Stimulated activated CD4-positive, alpha-beta T cell treated with anti-CD3 and anti-CD28 coated beads, Interleukin-4, amount 100 ng/mL, for 4 hours (primary cell): ENCODE measurements at regions not wholly inside any gene's neighbourhood (a gene's known extent, or its start where the extent isn't known, plus 50 kb on each side); places are given as distances from the start of the nearest gene placed in this dataset.

Experiments
- DNase-seq, 2 experiments: peaks; one replicate each; pipeline ENCODE4 v3.0.0-alpha.2; 2020

DNA sequence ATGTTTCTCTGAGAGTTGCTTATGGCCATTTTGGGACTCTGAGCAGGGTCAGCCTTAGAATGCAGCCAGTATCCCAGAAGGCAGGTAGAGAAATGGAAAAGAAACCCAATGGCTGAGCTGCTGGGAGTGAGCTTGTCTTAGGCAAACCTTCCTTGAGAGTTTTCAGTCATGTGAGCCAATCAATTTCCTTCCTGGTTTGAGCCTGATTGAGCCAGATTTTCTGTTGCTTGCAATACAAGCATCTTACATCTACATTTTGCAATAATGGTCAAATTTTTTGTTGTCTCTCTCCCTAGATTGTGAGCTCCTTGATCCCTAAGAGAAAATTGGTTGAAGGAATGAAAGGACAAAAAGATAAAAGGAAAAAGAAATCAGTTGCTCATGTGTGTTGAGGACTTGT, 155.3 kb downstream of the SNX18 start:
- DNase-seq = no peak

DNA sequence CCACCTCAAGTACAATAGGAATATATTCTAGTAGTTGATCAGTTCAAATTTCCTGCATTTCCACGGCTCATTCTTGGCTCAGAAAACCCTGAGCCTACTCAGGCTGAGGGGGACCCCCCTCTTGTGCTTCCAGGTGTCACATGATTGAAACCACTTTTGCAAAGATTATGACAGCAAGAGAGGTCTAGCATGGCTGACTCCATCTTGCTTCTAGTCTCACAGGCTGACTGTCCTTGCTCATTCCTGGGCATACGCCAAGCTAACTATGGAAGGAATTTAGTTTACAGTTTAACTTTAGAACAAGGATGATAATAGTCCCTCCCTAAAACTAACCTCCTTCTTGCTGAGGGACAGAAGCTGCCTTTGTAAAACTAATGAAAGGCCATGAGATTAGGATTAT, 154.1 kb downstream of the SNX18 start:
- no peak for DNase-seq

DNA sequence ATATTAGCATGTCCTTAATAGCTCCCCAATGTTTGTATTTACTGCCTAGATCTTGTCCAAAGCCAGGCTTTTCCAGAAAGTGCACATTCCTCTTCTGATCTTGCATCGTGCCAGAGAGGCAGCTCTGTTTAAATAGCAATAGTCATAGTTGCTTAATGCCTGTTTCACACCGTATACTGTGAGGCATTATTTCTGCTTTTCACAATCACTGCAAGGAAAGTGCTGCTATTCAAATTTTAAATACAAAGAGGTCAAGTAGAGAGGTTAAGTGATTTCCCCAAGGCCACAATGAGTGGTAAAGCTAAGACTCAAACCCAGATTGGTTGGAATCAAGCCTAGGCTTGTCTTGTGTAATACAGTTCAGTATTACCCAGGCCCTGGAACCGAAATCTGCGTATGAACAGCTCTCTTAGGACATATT, 153.6 kb downstream of the SNX18 start:
- DNase-seq = no peak

DNA sequence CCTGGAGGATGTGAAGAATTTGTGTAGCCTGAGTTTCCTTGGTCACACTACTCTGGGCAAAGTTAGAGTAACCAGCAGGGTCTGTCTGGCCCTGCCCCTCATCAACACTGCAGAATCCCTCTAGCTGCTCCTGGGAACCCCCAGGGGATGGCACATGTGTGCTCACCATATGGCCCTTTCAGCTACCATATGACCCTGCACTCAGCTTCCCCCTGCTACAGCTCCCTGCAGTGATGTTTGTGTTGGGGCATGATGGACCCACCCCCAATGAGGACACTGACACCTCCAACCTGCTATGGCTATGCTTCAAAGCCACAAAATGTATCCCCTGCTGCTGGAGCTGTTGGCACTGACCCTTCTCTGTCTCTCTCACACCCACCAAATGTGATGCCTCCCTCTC, 152.7 kb downstream of the SNX18 start:
- no peak for DNase-seq

DNA sequence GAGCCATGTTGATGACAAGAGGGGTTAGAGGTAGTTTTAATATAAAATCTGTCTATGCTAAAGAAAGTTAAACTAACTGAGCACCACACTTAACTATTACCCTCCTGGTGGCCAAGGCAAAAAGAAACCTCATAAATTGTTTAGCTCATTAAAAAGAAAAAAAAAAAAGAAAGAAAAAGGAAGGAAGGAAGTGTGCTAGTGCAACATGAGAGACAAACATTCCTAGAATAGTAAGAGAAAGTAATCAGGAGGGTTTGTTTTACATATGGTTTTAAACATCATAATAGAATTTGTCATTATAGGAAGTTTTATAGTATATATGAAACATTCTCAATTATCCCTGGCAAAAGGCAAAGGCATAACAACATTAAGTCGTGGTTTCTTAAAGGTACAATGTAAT, 152.3 kb downstream of the SNX18 start:
- DNase-seq = no peak

DNA sequence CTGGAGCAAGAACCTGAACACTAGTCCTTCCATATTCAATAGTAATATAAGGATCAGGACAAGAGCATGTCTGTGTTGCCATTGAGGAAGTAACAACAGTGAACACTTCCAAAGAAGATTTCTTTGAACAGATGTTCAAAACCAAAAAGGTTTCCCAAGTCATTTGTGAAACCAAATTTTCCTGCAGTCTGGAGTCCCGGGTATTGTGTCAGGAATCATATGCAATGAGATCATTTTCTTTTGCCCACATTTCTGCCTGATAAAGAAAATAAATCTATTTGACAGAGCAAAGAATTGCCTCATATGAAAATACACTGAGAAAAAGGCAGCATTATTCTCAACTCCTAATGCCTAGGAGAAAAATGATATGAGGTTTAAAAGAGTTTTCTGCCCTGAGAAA, 151.7 kb downstream of the SNX18 start:
- no peak for DNase-seq

DNA sequence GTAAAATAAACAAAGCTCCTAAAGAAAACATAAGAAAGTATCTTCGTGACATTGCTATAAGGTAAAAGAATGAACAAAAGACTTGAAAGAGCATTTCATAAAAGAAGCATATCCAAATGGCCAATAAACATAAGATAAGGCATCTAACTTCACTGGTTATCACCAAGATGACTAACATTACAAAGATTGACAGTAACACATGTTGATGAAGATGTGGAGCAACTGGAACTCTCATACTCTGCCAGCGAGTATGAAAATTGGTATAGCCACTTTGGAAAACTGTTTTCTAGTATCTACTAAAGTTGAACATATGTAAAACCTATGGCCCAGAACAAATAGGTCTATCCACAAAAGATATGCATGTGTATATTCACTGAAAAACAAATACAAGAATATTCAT, 150.5 kb downstream of the SNX18 start:
- DNase-seq = no peak

DNA sequence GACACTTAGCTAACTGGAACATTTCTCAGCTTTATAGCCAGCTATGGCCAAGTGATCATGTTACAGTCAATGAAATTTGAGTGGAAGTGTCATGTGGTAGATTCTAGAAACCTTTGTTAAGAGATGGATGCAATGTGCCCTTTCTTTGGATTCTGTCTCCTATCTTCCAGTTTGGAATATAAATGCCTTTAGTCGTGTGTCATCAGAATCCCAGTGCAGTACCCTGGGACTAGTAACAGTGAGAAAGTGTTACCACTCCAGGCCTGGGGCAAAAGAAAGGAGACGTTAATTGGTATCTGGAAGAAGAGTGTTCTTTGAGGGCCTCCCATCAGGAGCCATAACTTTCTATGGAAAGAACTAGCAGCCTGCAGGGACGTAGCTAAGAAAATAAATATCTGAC, 149.6 kb downstream of the SNX18 start:
- DNase-seq = no peak

DNA sequence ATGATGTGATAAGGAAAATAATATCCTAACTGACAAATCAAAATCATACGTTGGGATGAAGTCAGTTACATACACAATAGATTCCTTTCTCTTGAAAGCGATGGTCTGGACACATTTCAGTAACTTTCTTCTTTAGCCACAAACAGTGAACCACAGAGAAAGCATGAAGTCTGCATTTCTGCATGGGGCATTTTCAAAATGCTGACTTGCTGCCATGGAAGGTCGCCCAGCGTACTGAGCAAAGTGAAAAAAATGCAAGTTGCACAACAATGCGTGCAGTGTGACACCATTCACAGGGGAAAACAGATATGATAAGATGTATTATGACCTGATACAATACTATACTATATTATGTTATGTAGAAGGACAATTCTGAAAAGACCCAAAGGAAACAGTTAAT, 146.3 kb downstream of the SNX18 start:
- DNase-seq = no peak

DNA sequence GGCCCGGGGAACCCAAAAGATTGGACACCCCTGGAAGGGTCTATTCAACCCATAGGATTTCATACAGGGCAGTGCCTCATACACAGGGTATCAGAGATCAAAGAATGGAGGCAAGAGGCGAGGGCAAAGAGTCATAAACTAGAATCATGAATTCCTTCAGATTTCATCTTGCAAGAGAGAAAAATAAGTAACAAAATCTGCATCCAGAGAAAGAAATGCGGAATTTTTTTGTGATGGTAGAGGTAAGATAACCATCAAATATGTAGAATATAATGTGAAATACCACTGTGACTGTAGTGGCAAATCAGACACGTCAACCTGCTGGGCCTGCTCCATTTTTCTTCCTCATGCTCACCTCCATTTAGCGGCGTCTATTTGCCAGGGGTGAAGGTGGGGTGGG, 143.6 kb downstream of the SNX18 start:
- no peak for DNase-seq

DNA sequence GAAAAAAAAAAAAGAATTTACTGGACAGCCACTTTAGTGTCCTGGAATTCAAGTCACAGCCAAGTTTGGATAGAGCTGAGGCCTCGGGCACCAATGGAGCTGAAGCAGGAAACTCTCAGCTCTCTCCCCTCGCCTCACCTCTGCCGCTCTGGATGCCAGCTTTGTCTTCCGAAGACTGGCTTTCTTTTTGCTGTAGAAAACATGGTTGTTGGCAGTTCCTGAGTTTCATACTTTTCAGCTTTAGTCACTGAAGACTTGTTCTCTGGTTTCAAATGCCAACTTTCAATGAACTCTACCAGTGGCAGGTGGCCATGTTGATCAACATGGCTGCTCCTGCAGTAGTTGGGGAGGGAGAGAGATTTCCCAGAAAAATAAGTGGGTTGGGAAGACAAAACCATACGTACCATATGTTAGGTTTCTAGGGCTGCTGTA, 142.2 kb downstream of the SNX18 start:
- no peak for DNase-seq

DNA sequence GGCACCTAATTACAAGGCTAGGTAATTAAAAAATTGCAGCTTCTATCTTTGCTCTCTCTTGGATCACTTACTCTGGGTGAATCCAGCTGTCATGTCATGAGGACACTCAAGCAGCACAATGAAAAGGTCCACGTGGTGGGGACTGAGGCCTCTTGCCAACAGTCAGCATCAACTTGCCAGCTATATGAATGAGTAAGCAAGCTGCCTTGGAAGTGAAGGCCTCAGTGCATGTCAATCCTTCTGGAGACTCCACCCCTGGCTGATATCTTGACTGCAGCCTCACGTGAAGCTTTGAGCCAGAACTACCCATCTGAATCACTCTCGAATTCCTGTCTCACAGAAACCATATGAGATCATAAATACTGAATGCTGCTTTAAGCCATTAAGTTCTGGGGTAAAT, 140.5 kb downstream of the SNX18 start:
- DNase-seq = no peak

DNA sequence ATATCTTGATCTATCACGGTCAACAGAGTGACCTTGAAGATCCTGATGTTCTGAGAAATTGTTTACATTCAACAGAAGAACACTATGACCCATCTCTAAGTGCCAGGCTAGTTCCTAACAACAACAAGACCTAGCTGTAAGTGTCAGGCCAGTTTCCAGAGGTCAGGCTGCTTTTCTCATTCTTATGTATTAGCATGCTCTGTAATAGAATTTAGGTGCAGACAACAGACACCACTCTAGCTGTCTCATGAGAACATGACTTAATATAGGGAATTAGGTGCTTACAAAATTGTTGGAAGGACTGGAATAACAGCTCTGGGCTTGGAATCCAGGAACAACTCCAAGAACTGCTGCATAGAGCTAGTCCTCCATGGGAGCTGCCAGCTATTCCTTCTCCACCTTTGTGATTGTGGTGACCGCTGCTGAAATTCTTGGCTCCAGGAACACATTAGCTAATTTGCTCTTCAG, 138.7 kb downstream of the SNX18 start:
- no peak for DNase-seq

DNA sequence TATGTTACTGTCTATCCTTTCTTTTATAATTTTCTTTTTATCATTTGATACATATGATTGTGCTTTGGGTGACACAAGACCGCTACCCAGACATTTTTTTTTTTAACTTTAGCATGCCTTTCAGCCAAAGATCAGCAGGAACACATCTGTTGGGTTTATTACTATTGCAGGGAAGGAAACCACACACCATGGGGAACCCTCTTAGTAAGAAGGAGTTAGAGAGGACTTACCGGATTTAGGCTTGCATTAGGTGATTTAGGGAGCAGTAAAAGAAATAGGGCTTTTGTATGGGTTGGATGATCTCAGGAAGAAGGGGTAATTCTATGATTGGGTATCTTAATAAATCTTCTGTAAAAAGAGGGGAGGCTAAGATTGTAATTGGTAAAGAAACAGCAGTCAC, 138.2 kb downstream of the SNX18 start:
- DNase-seq = no peak

DNA sequence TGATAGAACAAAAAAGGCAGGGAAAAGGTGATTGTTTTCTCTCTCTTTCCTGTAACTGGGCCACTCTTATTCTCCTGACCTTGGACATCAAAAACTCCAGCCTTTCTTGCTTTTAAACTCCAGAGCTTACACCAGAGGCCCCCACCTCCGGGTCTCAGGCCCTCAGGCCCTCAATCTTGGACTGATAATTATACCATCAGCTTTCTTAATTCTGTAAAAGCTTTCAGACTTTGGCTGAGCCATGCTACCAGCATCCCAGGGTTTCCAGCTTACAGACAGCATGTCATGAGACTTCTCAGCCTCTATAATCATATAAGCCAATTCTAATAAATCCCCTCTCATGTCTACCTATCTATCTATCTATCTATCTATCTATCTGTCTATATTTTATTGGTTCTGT, 137.7 kb downstream of the SNX18 start:
- DNase-seq = no peak

DNA sequence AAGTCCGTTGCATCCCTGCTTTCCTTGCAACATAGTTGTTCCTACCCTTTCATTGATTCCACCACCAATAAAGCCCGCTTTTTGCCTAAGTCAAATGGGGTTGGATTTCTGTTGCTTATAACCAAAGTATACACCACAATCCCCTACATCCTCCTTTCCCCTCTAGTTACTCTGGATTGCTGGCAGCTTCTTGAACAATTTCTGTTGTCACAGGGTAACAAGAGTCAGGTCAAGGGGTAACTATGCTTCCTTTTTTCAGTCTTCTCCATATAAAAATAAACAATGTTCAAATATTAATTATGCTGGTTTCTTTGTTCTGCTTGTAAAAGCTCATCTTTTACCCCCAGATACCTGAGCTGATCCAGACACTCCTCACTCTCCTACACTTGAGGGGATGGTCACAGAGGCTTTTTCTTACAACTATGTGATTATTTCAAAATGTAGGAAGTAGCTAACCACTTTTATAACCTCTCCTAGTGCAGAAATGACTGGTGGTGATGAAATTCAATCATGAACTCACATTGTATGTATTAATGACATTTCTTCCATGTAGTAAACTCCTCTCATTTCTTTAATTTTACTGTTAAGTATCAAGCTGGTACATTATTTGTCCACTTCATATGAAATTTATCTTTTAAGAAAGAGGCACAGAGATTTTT, 136.5 kb downstream of the SNX18 start:
- DNase-seq = no peak

DNA sequence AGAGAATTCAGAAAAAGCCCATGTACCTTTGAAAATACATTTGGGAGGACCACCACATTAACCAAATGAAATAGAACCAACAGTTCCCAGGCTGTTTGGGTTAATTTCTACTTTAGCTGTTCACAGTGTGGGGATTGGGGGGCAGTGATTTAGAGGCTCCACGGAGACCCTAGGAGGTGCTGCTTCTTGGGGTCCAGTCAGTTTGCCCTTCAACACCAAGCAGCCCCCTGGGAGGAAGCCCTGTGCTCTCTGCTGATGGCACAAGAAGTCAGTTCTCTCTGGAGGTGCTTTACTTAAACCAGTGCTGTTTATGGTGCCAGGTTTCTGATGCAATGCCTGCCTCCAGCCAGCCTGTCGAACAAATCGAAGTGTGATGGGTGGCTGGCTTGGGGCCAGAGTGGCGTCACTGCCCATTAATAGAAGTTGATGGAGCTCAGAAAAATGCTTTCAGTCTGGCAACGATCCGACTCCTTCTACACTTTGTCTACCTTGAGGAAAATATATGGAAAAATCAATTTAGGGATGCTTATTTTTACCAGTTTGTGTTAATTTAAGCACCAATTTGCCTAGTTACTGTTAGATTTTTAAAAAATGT, 134.0 kb downstream of the SNX18 start:
- DNase-seq = no peak

DNA sequence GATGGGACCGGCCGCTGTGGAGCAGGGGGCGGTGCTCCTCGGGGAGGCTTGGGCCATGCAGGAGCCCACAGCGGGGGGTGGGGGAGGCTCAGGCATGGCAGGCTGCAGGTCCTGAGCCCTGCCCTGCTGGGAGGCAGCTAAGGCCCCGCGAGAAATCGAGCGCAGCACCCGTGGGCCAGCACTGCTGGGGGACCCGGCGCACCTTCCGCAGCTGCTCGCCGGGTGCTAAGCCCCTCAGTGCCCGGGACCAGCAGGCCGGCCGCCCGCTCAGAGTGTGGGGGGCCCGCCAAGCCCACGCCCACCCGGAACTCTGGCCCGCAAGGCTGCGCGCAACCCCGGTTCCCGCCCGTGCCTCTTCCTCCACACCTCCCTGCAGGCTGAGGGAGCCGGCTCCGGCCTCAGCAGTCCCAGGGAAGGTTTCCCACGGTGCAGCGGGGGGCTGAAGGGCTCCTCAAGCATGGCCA, 131.5 kb downstream of the SNX18 start:
- DNase-seq = no peak

DNA sequence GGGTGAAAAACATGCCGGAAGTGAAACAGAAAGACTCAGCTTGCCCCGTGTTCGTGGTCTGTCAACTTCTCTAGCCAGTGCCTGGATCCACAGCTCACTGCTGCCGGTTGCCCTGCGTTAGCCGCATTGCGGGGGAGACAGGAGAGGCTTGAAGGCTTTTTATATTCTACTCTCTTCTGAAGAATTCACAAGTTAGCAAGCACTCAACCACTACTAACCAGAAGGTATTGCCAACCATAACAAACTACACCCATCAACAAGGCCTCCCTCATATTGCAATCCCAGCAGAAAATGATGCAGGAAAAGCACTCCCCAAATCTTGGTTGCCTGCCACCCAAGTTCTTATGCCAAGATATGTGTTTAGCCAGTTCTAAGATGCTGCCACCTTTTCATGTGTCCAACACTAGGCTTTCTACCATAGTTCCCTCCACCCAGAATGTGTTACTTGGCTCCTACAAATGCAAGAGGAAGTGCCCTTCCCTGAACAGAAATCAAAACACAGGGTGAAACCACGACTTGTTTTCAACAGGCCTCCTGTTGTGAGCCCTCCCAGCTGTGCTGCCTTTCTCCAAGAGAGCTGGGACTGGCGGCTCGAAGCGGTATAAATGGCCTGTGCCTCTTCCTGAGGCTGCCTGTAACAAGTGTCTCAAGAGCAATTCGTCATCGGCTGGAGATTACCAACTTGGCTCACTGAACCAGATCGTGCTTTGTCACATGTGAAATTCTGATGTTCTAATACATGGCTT, 129.0 kb downstream of the SNX18 start:
- DNase-seq = peak; percentile 14 to 52

DNA sequence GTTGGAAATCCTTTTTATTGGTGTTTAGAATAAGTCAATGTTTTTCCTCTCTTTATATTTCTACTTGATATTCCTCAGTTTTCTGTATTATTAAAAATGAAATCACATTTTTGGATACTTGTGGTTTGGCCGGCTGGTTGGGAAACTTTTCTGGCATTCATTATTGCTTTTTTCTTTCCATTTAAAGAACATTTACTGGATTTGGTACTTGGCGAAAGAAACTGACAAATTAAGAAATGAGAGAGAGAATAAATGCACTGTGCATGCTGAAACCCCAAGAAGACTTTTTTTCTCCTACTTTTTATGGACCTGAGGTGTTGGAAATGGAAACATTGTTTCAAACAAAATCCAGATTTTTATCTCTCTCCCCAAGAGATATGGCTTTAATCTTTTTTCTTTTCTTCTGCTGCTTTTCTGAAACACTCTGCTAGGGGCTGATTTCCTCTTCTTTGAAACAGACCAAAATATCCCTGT, 128.4 kb downstream of the SNX18 start:
- DNase-seq = no peak

DNA sequence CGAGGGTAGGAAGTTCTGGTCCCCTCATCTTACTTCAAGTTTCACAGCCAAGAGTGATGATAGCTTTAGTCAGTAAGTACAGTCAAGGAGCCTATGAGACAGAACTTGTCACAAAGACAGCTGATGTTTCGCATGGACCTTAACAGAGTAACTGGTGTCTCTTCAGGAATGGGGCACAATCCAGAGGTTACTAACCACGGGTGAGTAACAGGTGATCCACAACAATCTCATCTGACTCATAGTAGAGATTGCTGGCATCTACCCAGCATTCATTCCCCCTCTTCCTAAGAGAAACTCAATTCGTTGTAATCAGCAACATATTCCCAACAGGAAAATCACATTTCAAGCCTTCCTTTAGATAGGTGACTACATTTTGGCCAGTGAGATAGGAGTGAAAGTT, 126.7 kb downstream of the SNX18 start:
- no peak for DNase-seq

DNA sequence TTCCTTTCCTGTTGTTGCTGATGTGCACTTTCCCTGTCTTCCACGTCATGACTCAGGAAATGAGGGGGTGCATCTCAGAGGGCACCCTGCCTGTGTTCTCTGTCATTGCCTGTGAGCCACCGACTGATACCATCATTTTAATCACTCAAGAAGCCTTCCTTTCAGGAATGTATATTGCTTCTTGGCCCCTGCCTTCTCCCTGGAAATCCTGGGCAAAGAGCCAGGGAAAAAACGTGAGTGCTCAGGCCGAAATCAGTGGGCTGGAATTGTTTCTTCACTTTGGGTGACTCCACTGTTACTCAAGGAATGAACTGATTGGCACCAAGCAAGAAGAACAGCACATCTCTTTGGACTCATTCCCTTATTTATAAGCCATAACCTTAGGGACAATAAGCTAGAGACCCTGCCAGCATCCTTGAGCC, 126.1 kb downstream of the SNX18 start:
- DNase-seq = no peak

DNA sequence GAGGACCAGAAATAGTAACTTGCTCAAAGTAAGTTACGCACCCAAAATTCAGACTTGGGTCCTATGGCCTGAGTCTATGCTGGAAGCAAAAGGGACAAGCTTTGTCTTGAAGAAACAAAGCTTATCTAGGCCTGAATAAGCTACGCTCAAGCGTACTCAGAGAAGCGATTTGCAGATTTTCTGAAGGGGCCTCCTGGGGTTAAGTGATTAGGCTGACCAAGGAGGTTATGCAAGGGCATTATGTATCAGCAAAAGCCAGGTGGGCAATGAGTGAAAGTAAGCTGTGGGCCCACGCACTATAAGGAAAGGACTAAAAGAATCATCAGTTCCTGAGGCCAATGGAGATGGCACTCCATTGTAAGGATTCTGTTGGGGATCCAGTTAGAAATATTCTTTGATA, 122.1 kb downstream of the SNX18 start:
- DNase-seq = no peak

DNA sequence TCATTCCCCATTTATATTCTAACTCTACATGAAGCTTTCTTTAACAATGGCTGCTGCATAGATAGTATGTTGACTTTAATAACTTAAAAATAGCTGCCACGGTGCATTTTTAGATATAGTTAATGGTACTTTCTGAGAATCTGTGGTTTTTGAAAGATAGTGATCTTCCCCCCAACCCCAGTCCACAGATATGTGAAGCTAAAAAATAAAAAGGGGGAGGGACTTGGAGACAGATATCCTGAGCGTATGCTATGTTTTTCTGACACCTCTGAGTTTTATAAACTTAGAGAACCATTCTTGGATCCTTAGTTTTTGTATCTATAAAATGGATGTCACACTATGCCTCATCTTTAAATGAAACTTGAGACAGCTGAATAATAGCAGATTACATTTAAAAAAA, 120.5 kb downstream of the SNX18 start:
- DNase-seq = no peak
